Right ventricle myocardium inferior (tissue), 1 donor: ENCODE measurements at regions not wholly inside any gene's neighbourhood (a gene's known extent, or its start where the extent isn't known, plus 50 kb on each side); places are given as distances from the start of the nearest gene placed in this dataset.

ENCODE experiments used
- ATAC-seq: fragments of 200-7000 bp; cut with Tn5 transposase; one replicate; pipeline ENCODE4 v1.9.1; 2020; ENCODE audit warnings: mild to moderate bottlenecking, moderate library complexity
- DNase-seq: peaks from one replicate; pipeline ENCODE4 v3.0.0; 2021; ENCODE audit errors: missing footprints
- intact Hi-C: fragments of 100-400 bp; cut with DNase I; formaldehyde crosslinking; loops from one replicate; pipeline ENCODE4 v1.11.0; 2022
- donor health status: DM: no; HTN: yes; CAD: no; lungs with severe emphysema.

GRCh38 chr11:70842701-70843100 is 409.7 kb downstream of the SHANK2 start:
- ATAC-seq, result no peak
- no peak for DNase-seq

GRCh38 chr11:70843906-70844305 is 408.5 kb downstream of the SHANK2 start:
- DNase-seq (no peak), ATAC-seq (no peak)
- intact Hi-C loops, result no loop called here

More at GRCh38 chr11:70842701-70843100, 409.7 kb downstream of the SHANK2 start:
- intact Hi-C loops, result no loop called here

- ATAC-seq (no peak), DNase-seq (peak; percentile 15)
- intact Hi-C loops, result no loop called here
Measured at GRCh38 chr11:70844387-70844786, 408.0 kb downstream of the SHANK2 start.

- peak; percentile 11 for DNase-seq
Measured at GRCh38 chr11:70845591-70846041, 406.8 kb downstream of the SHANK2 start.

GRCh38 chr11:70846781-70847655 is 405.4 kb downstream of the SHANK2 start:
- intact Hi-C loops, result no loop called here
- ATAC-seq, result no peak
- peak; percentile 51 for DNase-seq

More at GRCh38 chr11:70845591-70846041, 406.8 kb downstream of the SHANK2 start:
- intact Hi-C loops, result no loop called here
- ATAC-seq, result no peak

- intact Hi-C loops, result no loop called here
- DNase-seq, result peak; percentile 27
- ATAC-seq, result no peak
Measured at GRCh38 chr11:70848243-70848750, 404.1 kb downstream of the SHANK2 start.

GRCh38 chr11:70849031-70849430 is 403.3 kb downstream of the SHANK2 start:
- no peak for DNase-seq
- no peak for ATAC-seq
- intact Hi-C loops, result no loop called here

GRCh38 chr11:70851308-70851707 is 401.1 kb downstream of the SHANK2 start:
- no peak for DNase-seq
- intact Hi-C loops, result no loop called here
- ATAC-seq, result no peak

GRCh38 chr11:70851907-70852306 is 400.5 kb downstream of the SHANK2 start:
- intact Hi-C loops, result no loop called here
- DNase-seq (no peak), ATAC-seq (no peak)

GRCh38 chr11:70853068-70853769 is 399.2 kb downstream of the SHANK2 start:
- DNase-seq (peak; percentile 26), ATAC-seq (no peak)
- intact Hi-C loops, result no loop called here

- intact Hi-C loops, result no loop called here
- ATAC-seq (no peak), DNase-seq (no peak)
Measured at GRCh38 chr11:70853770-70854108, 398.6 kb downstream of the SHANK2 start.

GRCh38 chr11:70854201-70854600 is 398.2 kb downstream of the SHANK2 start:
- ATAC-seq, result no peak
- DNase-seq, result no peak
- intact Hi-C loops, result no loop called here

GRCh38 chr11:70854901-70855556 is 397.3 kb downstream of the SHANK2 start:
- no peak for DNase-seq
- intact Hi-C loops, result no loop called here
- no peak for ATAC-seq

GRCh38 chr11:70857894-70858293 is 394.5 kb downstream of the SHANK2 start:
- ATAC-seq (no peak), DNase-seq (no peak)
- intact Hi-C loops, result no loop called here

- DNase-seq (no peak), ATAC-seq (no peak)
- intact Hi-C loops, result no loop called here
Measured at GRCh38 chr11:70859180-70859579, 393.2 kb downstream of the SHANK2 start.

- no peak for ATAC-seq
- intact Hi-C loops, result no loop called here
- peak; percentile 15 for DNase-seq
Measured at GRCh38 chr11:70860888-70861287, 391.5 kb downstream of the SHANK2 start.

- ATAC-seq, result no peak
- DNase-seq, result no peak
- intact Hi-C loops, result no loop called here
Measured at GRCh38 chr11:70861559-70861958, 390.8 kb downstream of the SHANK2 start.

- ATAC-seq (no peak), DNase-seq (no peak)
- intact Hi-C loops, result no loop called here
Measured at GRCh38 chr11:70862093-70862492, 390.3 kb downstream of the SHANK2 start.

GRCh38 chr11:70863186-70863585 is 389.2 kb downstream of the SHANK2 start:
- DNase-seq (peak; percentile 17), ATAC-seq (no peak)
- intact Hi-C loops, result no loop called here
